GM13977 (cell line): ENCODE measurements at regions not wholly inside any gene's neighbourhood (a gene's known extent, or its start where the extent isn't known, plus 50 kb on each side); places are given as distances from the start of the nearest gene placed in this dataset.

Experiments
- DNase-seq: peaks from one replicate; pipeline ENCODE4 v3.0.0; 2012; ENCODE audit warnings: low spot score
- in situ Hi-C: fragments of 300-500 bp; cut with MboI; formaldehyde crosslinking; loops from one replicate; pipeline ENCODE4 v1.12.0; 2022; ENCODE audit warnings: low sequenced_read_pairs, low pct_unique_long_range_greater_than_20kb, mixed read lengths, inconsistent platforms; ENCODE audit not compliant: unreplicated experiment
- TF ChIP-seq, protein P1 (sequence below): IDR thresholded peaks from 2 replicates; pipeline ENCODE4 v1.5.1; 2012; ENCODE audit warnings: mild to moderate bottlenecking, control low read depth; ENCODE audit not compliant: insufficient read depth; ENCODE audit errors: extremely low read depth, missing control alignments

DNA sequence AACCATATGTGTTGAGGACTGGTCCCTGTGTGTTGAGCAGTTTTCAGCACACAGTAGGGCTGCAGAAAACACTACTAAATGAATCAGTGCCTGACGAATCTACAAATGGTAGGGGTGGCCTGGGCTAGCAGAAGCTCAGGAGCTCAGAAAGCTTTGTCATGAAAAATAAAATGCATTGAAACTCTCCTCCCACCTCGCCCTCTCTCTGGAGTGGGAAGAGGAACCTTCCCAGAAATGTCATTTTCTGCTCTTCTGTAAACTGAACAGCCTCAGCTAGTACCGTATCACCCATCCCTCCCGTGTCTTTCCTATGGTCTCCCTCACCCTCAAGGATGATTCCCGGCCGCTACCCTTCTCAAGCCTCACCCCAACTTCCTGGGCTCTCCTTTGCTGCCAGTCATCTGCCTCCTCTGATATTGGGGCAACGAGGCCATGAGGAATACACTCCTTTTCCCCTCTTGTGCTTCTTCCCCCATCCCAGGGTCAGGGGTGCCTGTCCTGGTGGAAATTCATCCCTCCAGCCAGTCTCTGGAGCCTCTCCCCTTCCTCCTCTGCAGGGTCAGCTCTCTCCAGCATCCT, 734.5 kb downstream of the PTPRU start:
- TF ChIP-seq, protein P1, sequence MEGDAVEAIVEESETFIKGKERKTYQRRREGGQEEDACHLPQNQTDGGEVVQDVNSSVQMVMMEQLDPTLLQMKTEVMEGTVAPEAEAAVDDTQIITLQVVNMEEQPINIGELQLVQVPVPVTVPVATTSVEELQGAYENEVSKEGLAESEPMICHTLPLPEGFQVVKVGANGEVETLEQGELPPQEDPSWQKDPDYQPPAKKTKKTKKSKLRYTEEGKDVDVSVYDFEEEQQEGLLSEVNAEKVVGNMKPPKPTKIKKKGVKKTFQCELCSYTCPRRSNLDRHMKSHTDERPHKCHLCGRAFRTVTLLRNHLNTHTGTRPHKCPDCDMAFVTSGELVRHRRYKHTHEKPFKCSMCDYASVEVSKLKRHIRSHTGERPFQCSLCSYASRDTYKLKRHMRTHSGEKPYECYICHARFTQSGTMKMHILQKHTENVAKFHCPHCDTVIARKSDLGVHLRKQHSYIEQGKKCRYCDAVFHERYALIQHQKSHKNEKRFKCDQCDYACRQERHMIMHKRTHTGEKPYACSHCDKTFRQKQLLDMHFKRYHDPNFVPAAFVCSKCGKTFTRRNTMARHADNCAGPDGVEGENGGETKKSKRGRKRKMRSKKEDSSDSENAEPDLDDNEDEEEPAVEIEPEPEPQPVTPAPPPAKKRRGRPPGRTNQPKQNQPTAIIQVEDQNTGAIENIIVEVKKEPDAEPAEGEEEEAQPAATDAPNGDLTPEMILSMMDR: no peak
- in situ Hi-C loops: no loop called here
- no peak for DNase-seq

DNA sequence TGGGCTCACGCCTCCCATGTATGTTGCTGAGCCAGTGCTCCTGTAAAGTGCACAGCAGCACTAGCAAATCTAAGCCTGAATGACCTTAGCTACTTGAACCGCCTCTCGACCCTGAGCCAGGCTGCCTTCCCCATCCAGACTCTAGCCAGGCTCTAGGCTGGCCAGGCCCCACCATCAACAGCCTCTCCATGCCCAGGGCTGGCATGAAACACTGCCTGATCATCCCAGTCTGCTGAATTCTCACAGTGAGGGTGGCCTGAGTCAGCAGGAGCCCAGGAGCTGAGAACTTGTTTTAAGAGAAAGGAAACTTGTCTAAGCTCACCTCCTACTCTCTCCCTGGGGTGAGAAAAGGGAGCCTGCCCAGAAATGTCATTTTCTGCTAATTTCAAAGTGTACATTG, 733.3 kb downstream of the PTPRU start:
- in situ Hi-C loops: no loop called here
- DNase-seq: no peak

DNA sequence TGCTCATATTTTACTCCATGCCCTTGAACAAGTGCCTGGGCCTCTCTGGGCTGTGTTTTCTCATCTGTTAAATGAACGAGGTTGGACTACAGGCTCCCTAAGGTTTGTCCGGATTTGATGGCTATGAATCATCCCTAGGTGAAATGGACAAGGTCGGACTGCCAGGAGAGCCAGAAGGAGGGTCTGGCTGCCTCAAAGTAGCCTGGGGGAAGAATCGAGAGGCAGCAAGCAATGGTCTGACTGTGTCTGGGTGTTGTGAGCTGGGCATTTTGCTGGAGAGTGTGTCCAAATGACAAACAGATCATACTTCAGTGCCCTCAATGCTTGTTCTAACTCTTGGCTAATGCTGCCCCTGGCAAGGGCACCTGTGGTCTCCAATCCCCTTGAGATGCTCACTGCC, 730.9 kb downstream of the PTPRU start:
- TF ChIP-seq, protein P1: no peak
- in situ Hi-C loops: no loop called here
- no peak for DNase-seq

More for the DNA sequence above, 733.3 kb downstream of the PTPRU start:
- TF ChIP-seq, protein P1: no peak

DNA sequence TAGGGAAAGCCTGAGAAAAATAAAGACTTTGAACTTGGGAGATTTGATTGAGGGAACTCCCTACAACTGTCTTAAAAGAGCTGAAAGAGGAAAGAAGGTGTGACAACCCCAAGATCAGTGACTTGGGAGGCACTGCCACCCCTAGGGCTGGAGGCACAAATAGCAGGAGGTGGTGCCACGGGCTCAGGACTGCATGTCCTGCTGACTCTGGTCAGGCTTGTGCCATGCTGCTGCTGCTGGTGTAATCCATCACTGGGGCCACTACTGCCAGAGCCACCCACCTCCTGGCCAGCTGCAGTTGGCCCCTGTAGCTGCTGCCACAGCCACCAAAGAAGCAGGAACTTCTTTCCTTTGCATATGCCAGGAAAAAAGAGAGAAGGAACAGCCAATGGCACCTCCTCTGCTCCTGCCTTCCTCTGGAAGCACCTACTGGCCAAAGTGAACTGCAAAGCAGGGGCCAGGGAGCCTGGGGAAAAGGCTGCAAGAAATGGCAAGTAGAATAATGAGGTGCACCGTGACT, 730.3 kb downstream of the PTPRU start:
- DNase-seq: no peak
- TF ChIP-seq, protein P1: no peak
- in situ Hi-C loops: no loop called here

DNA sequence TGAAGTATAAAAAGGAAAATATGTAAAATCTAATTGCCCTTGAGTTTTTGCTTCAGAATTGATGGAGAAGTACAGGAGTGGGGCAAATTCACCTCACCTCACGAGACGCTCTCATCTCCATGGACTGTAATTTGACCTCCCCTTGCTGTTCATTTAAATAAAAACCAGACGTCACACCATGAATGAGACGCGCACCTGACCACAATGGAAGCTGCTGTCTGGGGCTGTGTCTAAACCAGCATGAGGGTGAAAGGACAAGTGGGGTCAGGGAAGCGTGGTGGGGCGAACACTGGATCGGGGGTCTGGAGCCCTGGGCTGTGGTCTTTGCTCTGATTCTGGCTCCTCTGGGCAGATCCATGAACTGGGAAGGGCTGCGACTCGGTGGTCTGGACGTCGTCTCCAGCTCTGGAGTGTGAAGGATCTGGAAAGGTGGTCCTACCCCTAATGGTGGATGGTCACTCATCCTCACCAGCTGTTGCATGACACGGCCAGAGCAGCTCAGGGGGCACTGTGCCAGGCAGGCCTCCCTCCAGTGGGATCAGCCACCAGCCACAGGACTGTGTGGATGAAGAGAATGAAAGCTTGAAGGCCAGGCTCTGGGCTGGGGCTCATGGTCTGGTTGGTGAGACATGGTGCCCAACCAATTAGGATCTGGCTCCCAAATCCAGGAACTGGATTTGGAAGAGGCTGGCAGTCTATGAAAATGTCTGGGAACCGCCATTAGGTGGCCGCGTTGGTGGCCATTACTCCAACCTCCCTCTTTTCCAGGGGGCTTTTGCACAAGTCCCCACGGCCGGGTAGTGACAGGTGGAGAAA, 728.6 kb downstream of the PTPRU start:
- DNase-seq: no peak
- in situ Hi-C loops: no loop called here
- TF ChIP-seq, protein P1: no peak

DNA sequence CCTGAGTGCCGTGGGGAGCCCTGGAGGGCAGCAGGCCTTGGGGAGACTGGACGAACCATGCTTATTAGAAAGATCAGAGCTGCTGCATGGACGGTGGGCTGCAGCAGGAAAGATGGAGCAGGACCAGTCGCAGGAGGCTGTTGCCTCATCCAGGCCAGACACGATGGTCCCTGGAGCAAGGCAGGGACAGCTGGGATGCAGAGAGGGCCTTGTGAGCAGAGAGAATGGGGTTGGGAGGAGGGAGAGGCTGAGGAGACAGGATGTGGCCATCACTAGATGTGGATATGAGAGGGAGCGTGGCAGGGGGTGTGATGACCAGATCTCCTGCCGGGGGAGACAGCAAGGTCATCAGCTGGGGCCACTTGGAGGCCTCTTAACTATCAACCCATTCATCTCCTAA, 727.6 kb downstream of the PTPRU start:
- in situ Hi-C loops: no loop called here
- DNase-seq: no peak
- TF ChIP-seq, protein P1: no peak
